A673 (cell line): ENCODE measurements at regions not wholly inside any gene's neighbourhood (a gene's known extent, or its start where the extent isn't known, plus 50 kb on each side); places are given as distances from the start of the nearest gene placed in this dataset.

ENCODE experiments used
- BruUV-seq: library from RNA; stranded (reverse); fragments of 400-500 nt; replicated peaks from 2 replicates; lab custom pipeline; 2021; lab: Mats Ljungman, UMichigan
- CTCF ChIA-PET: fragments of 300-600 bp; sonication (Branson Sonifier 250); formaldehyde crosslinking; loops from one replicate; lab custom pipeline; 2022; ENCODE audit warnings: antibody characterized with exemption; lab: Charles Lee
- POLR2A ChIA-PET: fragments of 300-600 bp; sonication (Branson Sonifier 250); formaldehyde crosslinking; loops from one replicate; lab custom pipeline; 2022; ENCODE audit warnings: antibody characterized with exemption; ENCODE audit not compliant: low non-redundant PET; lab: Charles Lee
- DNase-seq: peaks from one replicate; pipeline ENCODE4 v3.0.0-alpha.2; 2015; ENCODE audit warnings: low spot score
- H3K27ac ChIP-seq: fragments of 200-600 bp; sonication (generic); 2 replicates; pipeline ENCODE4 v1.5.1; 2016; ENCODE audit warnings: mixed run types, low read depth, mild to moderate bottlenecking, mixed read lengths, antibody characterized with exemption, low read length; ENCODE audit not compliant: poor library complexity, severe bottlenecking
- H3K27me3 ChIP-seq: fragments of 200-600 bp; sonication (generic); replicated peaks from 2 replicates; pipeline ENCODE4 v1.6.1; 2017; ENCODE audit warnings: mixed run types, low read depth, mild to moderate bottlenecking, mixed read lengths, antibody characterized with exemption, low read length; ENCODE audit not compliant: insufficient read depth, poor library complexity
- H3K36me3 ChIP-seq: fragments of 200-600 bp; sonication (generic); 2 replicates; pipeline ENCODE4 v1.6.1; 2016; ENCODE audit warnings: mixed run types, mild to moderate bottlenecking, mixed read lengths, antibody characterized with exemption, low read length; ENCODE audit not compliant: insufficient read depth, poor library complexity, severe bottlenecking
- H3K4me1 ChIP-seq: fragments of 200-600 bp; sonication (generic); 2 replicates; pipeline ENCODE4 v1.6.1; 2017; ENCODE audit warnings: mixed run types, mild to moderate bottlenecking, mixed read lengths, antibody characterized with exemption, low read length; ENCODE audit not compliant: insufficient read depth, poor library complexity, severe bottlenecking
- H3K4me3 ChIP-seq: fragments of 200-600 bp; sonication (generic); 2 replicates; pipeline ENCODE4 v1.5.1; 2016; ENCODE audit warnings: low read depth, mixed run types, mild to moderate bottlenecking, mixed read lengths, low read length; ENCODE audit not compliant: poor library complexity, severe bottlenecking
- H3K9me3 ChIP-seq: fragments of 200-600 bp; sonication (generic); 2 replicates; pipeline ENCODE4 v1.6.1; 2016; ENCODE audit warnings: mixed run types, low read depth, mild to moderate bottlenecking, mixed read lengths, antibody characterized with exemption, low read length; ENCODE audit not compliant: poor library complexity, severe bottlenecking
- EZH2 ChIP-seq: fragments of 200-600 bp; sonication (generic); IDR thresholded peaks from 2 replicates; pipeline ENCODE4 v1.6.1; 2017; ENCODE audit warnings: borderline replicate concordance, low read depth, mild to moderate bottlenecking, mixed read lengths, antibody characterized with exemption, low read length; ENCODE audit not compliant: poor library complexity, severe bottlenecking
- intact Hi-C: fragments of 100-400 bp; cut with micrococcal nuclease; formaldehyde crosslinking; loops from one replicate; pipeline ENCODE4 v1.10.0; 2022; ENCODE audit not compliant: unreplicated experiment
- TF ChIP-seq, protein P1 (sequence below): fragments of 300-800, 200-600 bp; sonication (generic); conservative IDR thresholded peaks from 2 replicates; pipeline ENCODE4 v1.5.1; 2017; ENCODE audit warnings: low read depth, mild to moderate bottlenecking, antibody characterized with exemption, low read length, moderate library complexity, mixed read lengths

DNA sequence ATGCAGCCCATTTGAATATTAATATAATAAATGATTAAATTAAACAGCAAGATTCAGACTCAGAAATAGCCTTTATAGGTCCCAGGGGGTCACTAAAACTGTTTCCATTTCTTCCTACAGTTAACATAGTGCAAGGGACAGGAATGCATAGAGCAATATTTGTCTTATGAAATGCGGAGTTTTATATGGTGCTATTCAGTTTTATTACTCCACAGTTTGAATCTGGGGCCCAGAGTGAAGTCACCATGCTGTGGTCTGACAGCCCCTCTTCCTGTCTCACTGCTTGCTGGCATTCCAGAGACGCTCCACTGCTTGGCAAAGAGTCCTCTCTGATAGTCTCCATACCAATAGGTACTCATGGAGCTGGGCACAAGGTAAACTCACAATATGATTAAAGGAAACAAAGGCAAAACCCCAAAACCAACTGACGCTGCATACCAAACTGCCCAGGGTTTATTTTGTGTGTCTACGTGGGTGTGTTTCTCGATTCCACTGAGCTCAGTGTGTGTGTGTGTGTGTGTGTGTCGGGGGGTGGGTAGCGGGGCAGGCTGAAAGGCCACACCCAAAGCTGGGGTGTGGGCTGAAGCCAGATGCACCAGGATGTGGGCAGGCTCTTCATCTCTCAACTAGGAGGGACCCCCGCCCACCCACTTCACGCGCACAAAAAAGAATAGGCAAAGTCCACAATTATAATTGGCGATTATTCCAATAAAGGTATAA is 277.9 kb downstream of the TSHZ3 start:
- intact Hi-C loops: loop anchor here (5.0 kb wide), 2 partner anchors 76 to 151 kb away; no protein-coding TSS in a partner anchor
- Histone ChIP-seq H3K4me3 (no peak overlapping the region), H3K9me3 (no peaks in the 10 kb centered on the region), H3K4me1 (peaks cover 82% of the 10 kb centered on the region), H3K27me3 (no peaks in the 10 kb centered on the region), H3K27ac (peak overlapping the region; percentile 61), H3K36me3 (no peaks in the 10 kb centered on the region)
- ChIA-PET CTCF (interaction anchor here (0.6 kb wide), 1 partner anchor 54 kb away, joined by 4 read pairs; no protein-coding TSS in a partner anchor), POLR2A (no interaction called here)
- no peak for TF ChIP-seq EZH2
- TF ChIP-seq, protein P1, sequence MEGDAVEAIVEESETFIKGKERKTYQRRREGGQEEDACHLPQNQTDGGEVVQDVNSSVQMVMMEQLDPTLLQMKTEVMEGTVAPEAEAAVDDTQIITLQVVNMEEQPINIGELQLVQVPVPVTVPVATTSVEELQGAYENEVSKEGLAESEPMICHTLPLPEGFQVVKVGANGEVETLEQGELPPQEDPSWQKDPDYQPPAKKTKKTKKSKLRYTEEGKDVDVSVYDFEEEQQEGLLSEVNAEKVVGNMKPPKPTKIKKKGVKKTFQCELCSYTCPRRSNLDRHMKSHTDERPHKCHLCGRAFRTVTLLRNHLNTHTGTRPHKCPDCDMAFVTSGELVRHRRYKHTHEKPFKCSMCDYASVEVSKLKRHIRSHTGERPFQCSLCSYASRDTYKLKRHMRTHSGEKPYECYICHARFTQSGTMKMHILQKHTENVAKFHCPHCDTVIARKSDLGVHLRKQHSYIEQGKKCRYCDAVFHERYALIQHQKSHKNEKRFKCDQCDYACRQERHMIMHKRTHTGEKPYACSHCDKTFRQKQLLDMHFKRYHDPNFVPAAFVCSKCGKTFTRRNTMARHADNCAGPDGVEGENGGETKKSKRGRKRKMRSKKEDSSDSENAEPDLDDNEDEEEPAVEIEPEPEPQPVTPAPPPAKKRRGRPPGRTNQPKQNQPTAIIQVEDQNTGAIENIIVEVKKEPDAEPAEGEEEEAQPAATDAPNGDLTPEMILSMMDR: no peak
- no TSS peak for BruUV-seq
- peak; percentile 78 for DNase-seq

DNA sequence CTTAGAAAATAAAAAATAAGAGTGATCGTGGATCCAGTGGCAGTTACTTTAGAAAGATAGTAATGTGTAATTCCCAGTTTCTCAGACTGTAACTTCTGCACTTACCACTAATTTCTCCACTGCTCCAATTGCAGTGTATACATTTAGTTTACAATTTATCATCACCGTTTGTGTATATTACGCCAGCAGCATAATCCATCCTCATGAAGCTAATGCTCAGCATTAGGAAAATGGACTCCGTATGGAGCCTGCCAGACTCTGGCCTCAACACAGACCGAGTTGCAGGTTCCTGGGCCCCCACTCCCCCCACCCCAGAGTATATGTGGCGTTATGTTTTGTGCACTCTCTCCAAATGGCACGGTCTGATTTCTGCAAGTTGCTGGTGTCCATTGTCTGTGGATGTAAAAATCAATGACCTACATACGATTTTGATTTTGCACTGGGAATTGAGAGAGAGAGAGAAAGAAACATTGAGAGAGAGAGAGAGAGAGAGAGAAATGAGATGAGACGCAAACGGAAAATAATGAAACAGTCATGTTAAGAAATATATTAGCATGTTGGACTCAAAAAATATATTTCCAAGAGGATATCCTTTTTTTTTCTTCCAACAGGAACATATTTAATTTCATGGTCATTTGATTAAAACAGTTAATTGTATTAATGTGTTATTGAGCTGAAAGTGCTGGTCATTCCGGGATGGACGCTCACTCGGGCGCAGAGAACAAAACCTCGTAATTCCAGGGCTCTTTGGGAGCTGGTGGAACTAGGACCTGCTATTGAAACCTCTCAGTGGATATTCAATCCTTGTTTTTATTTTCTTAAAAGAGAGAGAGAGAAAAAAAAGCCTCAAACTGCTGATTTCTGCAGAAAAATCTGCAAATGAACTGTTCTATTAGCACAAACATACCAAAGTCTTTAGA is 278.8 kb downstream of the TSHZ3 start:
- no peak for DNase-seq
- no TSS peak for BruUV-seq
- ChIA-PET POLR2A (no interaction called here), CTCF (no interaction called here)
- peak overlapping the region; percentile 73 for H3K27ac ChIP-seq
- TF ChIP-seq, protein P1: no peak
- no peak for TF ChIP-seq EZH2
- H3K4me1 ChIP-seq: peaks cover 91% of the 10 kb centered on the region
- H3K4me3 ChIP-seq: no peak overlapping the region
- no peaks in the 10 kb centered on the region for H3K27me3 ChIP-seq
- no peaks in the 10 kb centered on the region for H3K36me3 ChIP-seq
- intact Hi-C loops: loop anchor here (5.0 kb wide), 2 partner anchors 77 to 152 kb away; no protein-coding TSS in a partner anchor
- H3K9me3 ChIP-seq: no peaks in the 10 kb centered on the region

DNA sequence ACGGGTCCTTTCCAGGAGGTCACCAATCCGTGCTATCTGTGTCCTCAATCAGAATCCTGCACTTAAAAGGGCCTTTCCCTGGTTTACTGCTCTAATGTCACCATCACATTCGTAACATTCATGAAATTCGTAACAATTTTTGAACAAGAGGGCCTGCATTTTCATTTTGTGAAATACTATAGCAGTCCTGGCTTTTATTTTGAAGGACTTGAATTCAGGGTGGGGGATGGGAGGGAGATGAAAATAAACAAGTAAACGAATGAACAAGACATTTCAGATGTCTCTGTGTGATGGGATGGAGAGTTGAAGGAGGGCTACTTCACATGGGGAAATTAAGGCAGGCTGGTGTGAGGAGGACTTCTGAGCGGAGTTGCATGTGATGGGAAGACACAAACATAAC is 281.0 kb downstream of the TSHZ3 start:
- no peak for TF ChIP-seq EZH2
- TF ChIP-seq, protein P1: no peak
- no peak overlapping the region for H3K27ac ChIP-seq
- peaks cover 79% of the 10 kb centered on the region for H3K4me1 ChIP-seq
- CTCF ChIA-PET: no interaction called here
- no peaks in the 10 kb centered on the region for H3K27me3 ChIP-seq
- H3K4me3 ChIP-seq: no peak overlapping the region
- no peak for DNase-seq
- intact Hi-C loops: loop anchor here (10.0 kb wide), 1 partner anchor 277 kb away; the partner anchor contains the start of gene TSHZ3
- no peaks in the 10 kb centered on the region for H3K36me3 ChIP-seq
- POLR2A ChIA-PET: no interaction called here
- no TSS peak for BruUV-seq
- H3K9me3 ChIP-seq: no peaks in the 10 kb centered on the region
